Stimulated activated CD8-positive, alpha-beta memory T cell treated with anti-CD3 and anti-CD28 coated beads, Interleukin-12 subunit alpha, Interleukin-12 subunit beta, amount 100 ng/mL, for 4 hours (primary cell): ENCODE measurements at regions not wholly inside any gene's neighbourhood (a gene's known extent, or its start where the extent isn't known, plus 50 kb on each side); places are given as distances from the start of the nearest gene placed in this dataset.

Experiments used
- DNase-seq: peaks from one replicate; pipeline ENCODE4 v3.0.0-alpha.2; 2020; ENCODE audit warnings: low read depth

DNA sequence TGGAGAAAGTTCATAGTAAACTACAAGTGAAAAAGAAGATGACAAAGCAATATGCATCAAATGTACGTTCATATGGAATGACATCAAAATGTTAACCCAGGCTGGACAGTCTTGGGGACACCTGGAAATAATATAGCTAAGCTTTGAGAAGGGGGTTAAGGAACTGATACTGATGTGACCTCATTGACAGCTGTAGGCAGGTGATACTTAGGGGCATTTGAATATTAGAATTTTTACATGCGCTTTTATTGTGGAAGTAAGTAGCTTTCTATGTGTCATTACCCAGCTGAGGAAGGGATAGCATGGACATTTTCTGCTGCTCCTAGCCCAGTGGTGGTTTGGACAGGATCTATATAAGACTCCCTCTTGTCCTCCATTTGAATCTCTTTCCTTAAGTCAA lies 299.7 kb downstream of the CWC27 start:
- DNase-seq = no peak

DNA sequence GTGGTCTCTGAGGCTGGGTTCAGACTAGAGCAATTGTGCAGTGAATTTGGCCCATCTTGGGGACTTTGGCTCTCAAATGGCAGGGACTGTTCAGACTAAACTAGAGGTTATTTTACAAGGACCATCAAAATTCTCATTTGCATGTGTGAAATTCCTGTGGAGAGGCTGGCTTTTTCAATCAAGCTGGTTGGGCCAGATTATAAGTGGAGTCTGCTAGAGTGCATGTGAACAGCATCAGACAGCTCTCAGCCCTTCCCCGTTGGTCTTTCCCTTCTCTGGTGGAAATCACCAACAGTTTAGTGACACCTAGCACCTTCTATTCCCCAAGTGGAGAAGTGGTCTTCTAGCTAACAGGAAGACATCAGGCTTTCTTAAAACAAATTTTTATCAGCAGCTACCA lies 301.3 kb downstream of the CWC27 start:
- no peak for DNase-seq

DNA sequence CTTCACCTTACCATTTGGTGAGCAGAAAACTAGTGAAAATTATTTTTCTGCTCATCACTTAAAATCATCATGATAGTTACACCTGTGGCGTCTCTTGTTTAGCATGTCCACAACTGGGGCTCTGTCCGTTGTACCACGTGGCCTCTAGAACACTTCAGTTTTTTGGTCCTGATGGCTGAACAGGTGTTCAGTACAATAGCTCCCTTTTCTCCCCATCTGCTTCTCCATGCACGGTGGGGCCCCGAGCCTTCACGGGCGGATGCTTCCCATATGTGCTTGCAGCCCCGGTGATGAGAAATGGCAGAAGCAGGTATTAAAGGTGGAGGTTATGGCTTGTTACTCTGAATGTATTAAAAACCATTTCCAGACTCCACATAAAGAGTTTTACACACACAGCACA lies 304.1 kb downstream of the CWC27 start:
- no peak for DNase-seq

DNA sequence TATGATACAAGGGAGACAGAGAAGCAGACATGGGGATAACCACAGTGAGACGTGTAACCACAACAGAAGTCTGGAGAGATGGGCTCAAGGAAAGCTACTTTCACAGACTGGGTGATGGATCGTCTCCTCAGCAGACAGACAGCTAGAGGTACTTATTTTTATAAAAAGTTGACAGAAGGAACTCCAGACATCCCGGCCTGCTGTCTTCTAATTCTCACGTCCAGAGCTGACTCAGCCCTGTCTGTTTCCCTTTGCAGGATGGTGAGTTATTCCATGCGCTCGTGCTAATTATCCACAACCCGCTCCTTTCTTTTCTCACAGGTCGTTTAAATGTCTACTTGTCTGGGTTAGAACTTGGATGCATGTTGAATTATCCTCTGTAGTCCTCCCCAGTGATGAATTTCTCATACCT lies 304.5 kb downstream of the CWC27 start:
- no peak for DNase-seq

- no peak for DNase-seq
These were observed 307.0 kb downstream of the CWC27 start for GRCh38 chr5:65075623-65076250.

GRCh38 chr5:65076251-65076869 lies 307.6 kb downstream of the CWC27 start:
- peak; percentile 11 for DNase-seq

DNA sequence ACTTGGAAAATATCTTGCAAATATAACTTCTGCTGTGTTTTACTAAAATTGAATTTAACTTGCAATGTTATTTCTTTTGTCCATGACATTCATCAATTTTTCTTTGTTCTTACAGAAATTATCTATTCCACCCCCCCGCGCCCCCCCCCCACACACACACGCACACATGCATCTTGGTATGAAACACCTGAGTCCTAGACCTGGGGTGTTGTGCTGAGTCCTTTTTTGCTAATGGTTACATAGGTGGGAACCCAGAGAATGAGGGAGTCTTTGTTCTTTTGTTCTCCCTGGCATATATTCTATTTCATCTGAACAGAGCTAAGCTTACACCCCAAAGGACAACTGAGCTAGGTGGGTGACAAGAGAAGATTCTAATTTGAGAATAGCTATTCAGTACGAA lies 308.9 kb downstream of the CWC27 start:
- no peak for DNase-seq

DNA sequence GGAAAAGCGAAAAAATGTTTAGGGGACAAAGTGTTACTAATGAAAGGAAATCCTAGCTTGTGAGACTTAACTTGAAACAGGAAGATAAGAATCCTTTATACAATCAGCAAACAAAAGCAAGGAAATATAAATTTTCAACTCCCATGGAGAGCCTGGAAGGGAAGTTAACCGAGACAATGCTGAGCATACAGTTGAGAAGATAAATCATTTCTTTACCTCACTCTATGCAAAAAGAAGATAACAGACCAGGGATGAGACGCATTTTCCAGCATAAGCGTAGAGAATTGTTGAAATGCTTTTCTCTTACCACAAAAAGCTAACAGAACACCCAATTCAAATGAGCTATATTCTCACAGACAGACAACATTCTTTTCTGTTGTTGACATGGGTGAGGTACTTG lies 309.6 kb downstream of the CWC27 start:
- DNase-seq = no peak

GRCh38 chr5:65081071-65081470 lies 312.3 kb downstream of the CWC27 start:
- no peak for DNase-seq

GRCh38 chr5:65084795-65085515 lies 316.2 kb downstream of the CWC27 start:
- DNase-seq = no peak

DNA sequence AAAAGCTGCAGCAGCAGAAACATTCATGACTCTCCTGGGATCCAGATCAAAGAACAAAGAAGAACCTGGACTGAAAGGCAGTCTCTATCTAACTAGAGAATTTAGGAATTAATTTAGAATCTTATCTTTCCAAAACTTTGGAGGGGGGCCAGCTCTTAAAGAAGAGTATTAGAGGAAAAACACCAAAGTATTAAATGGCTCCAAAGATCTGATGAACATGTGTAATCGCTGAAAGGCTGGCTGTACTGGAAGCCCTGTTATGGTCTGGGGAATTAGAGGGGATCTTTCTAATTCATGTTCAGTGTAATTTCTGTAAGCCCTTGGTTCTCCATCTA lies 316.8 kb downstream of the CWC27 start:
- DNase-seq = no peak

- DNase-seq = no peak
These were observed 317.6 kb downstream of the CWC27 start for GRCh38 chr5:65086234-65086890.

- DNase-seq = no peak
These were observed 318.4 kb downstream of the CWC27 start for GRCh38 chr5:65087154-65087553.

GRCh38 chr5:65094279-65094678 lies 325.5 kb downstream of the CWC27 start:
- DNase-seq = no peak

GRCh38 chr5:65098393-65098792 lies 329.7 kb downstream of the CWC27 start:
- no peak for DNase-seq
